Esophagus muscularis mucosa (tissue), 4 donors: ENCODE measurements at regions not wholly inside any gene's neighbourhood (a gene's known extent, or its start where the extent isn't known, plus 50 kb on each side); places are given as distances from the start of the nearest gene placed in this dataset.

Source experiments
- DNase-seq: peaks from one replicate; pipeline ENCODE4 v3.0.0-alpha.2; 2017; ENCODE audit errors: extremely low spot score
- H3K27ac ChIP-seq, 4 donors: fragments of 200-600 bp; sonication (generic); replicated peaks in 1 of 4; 1 replicate in 3 of 4; 2 replicates in 1 of 4; pipeline ENCODE4 v1.5.1; 2016 to 2019; ENCODE audit warnings: mild to moderate bottlenecking in 1 of 4
- H3K27me3 ChIP-seq, 4 donors: fragments of 200-600 bp; sonication (generic); one replicate each; pipeline versions ENCODE4 v1.5.1 to v1.6.0; 2016 to 2019
- H3K36me3 ChIP-seq, 4 donors: fragments of 200-600 bp; sonication (generic); one replicate each; pipeline ENCODE4 v1.5.1; 2016 to 2019
- H3K4me1 ChIP-seq, 4 donors: fragments of 200-600 bp; sonication (generic); one replicate each; pipeline ENCODE4 v1.5.1; 2016 to 2019
- H3K4me3 ChIP-seq, 4 donors: fragments of 200-600 bp; sonication (generic); 1 replicate in 2 of 4; 2 replicates in 2 of 4; pipeline ENCODE4 v1.5.1; 2016 to 2019; ENCODE audit warnings: mild to moderate bottlenecking in 4 of 4, moderate library complexity in 1 of 4
- H3K9me3 ChIP-seq, 4 donors: fragments of 200-600 bp; sonication (generic); 1 replicate in 3 of 4; 2 replicates in 1 of 4; pipeline ENCODE4 v1.5.1; 2016 to 2019
- EP300 ChIP-seq: sonication (generic); formaldehyde crosslinking; IDR thresholded peaks from one replicate; pipeline ENCODE4 v1.6.1; 2017; ENCODE audit warnings: antibody characterized with exemption
- POLR2A ChIP-seq: fragments of 450-650 bp; IDR thresholded peaks from one replicate; pipeline ENCODE4 v1.6.1; 2017; ENCODE audit warnings: antibody characterized with exemption, moderate library complexity, mild to moderate bottlenecking, low read depth
- POLR2AphosphoS5 ChIP-seq, 2 donors: sonication (generic); formaldehyde crosslinking; IDR thresholded peaks; one replicate each; pipeline ENCODE4 v1.6.1; 2017; ENCODE audit warnings: antibody characterized with exemption in 2 of 2
- whole genome bisulfite sequencing: methylation state at CpG from one replicate; pipeline ENCODE4 v1.1.5; 2018; 5-methylcytosine and 5-hydroxymethylcytosine counted together
- intact Hi-C: fragments of 100-400 bp; cut with DNase I; formaldehyde crosslinking; loops from one replicate; pipeline ENCODE4 v1.15.1; 2023
- TF ChIP-seq, protein P1 (sequence below), 3 experiments: fragments of 200-600 bp in 2 of 3; fragments of 450-650 bp in 1 of 3; sonication (generic) in 2 of 3; IDR thresholded peaks; one replicate each; pipeline ENCODE4 v1.5.1; 2017 to 2019; ENCODE audit warnings: antibody characterized with exemption in 3 of 3, mild to moderate bottlenecking in 2 of 3, moderate library complexity in 1 of 3

GRCh38 chr21:16695074-16695473, 817.8 kb upstream of the CXADR start:
- H3K36me3 ChIP-seq = no peaks in the 10 kb centered on the region
- 94% methylated on average over 2 of the region's 2 CpGs for WGBS
- H3K4me3 ChIP-seq = no peak overlapping the region
- H3K4me1 ChIP-seq = no peaks in the 10 kb centered on the region
- H3K9me3 ChIP-seq = peaks cover 0 to 10% (median 0%) of the 10 kb centered on the region in 4 donors
- no peak for TF ChIP-seq EP300
- no peak for TF ChIP-seq POLR2A
- no peak for DNase-seq
- intact Hi-C loops = no loop called here
- no peaks in the 10 kb centered on the region for H3K27me3 ChIP-seq
- no peak overlapping the region for H3K27ac ChIP-seq

- no peaks in the 10 kb centered on the region for H3K9me3 ChIP-seq
- WGBS = 87% methylated on average over 2 of the region's 2 CpGs
- no peak for TF ChIP-seq POLR2AphosphoS5 (IDR thresholded peaks at IDR 0.05)
- no peaks in the 10 kb centered on the region for H3K27me3 ChIP-seq
- H3K36me3 ChIP-seq = no peaks in the 10 kb centered on the region
- peaks cover 0 to 7% (median 2%) of the 10 kb centered on the region in 4 donors for H3K4me1 ChIP-seq
- H3K4me3 ChIP-seq = no peak overlapping the region
- DNase-seq = no peak
- intact Hi-C loops = no loop called here
- no peak overlapping the region for H3K27ac ChIP-seq
These were observed 805.6 kb upstream of the CXADR start for GRCh38 chr21:16707274-16707673.

GRCh38 chr21:16708101-16708835, 804.6 kb upstream of the CXADR start:
- Histone ChIP-seq H3K9me3 (no peaks in the 10 kb centered on the region), H3K4me1 (peaks cover 0 to 7% (median 2%) of the 10 kb centered on the region in 4 donors), H3K36me3 (no peaks in the 10 kb centered on the region), H3K27ac (peak overlapping the region in 2 of 4 donors; percentile 8 to 17), H3K27me3 (no peaks in the 10 kb centered on the region), H3K4me3 (no peak overlapping the region)
- 47% methylated on average over 2 of the region's 2 CpGs for WGBS
- TF ChIP-seq EP300 (no peak), POLR2A (no peak), POLR2AphosphoS5 (IDR thresholded peaks at IDR 0.05) (no peak)
- TF ChIP-seq, protein P1, sequence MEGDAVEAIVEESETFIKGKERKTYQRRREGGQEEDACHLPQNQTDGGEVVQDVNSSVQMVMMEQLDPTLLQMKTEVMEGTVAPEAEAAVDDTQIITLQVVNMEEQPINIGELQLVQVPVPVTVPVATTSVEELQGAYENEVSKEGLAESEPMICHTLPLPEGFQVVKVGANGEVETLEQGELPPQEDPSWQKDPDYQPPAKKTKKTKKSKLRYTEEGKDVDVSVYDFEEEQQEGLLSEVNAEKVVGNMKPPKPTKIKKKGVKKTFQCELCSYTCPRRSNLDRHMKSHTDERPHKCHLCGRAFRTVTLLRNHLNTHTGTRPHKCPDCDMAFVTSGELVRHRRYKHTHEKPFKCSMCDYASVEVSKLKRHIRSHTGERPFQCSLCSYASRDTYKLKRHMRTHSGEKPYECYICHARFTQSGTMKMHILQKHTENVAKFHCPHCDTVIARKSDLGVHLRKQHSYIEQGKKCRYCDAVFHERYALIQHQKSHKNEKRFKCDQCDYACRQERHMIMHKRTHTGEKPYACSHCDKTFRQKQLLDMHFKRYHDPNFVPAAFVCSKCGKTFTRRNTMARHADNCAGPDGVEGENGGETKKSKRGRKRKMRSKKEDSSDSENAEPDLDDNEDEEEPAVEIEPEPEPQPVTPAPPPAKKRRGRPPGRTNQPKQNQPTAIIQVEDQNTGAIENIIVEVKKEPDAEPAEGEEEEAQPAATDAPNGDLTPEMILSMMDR (IDR thresholded peaks at IDR 0.05) = no peak
- intact Hi-C loops = no loop called here
- DNase-seq = no peak

DNA sequence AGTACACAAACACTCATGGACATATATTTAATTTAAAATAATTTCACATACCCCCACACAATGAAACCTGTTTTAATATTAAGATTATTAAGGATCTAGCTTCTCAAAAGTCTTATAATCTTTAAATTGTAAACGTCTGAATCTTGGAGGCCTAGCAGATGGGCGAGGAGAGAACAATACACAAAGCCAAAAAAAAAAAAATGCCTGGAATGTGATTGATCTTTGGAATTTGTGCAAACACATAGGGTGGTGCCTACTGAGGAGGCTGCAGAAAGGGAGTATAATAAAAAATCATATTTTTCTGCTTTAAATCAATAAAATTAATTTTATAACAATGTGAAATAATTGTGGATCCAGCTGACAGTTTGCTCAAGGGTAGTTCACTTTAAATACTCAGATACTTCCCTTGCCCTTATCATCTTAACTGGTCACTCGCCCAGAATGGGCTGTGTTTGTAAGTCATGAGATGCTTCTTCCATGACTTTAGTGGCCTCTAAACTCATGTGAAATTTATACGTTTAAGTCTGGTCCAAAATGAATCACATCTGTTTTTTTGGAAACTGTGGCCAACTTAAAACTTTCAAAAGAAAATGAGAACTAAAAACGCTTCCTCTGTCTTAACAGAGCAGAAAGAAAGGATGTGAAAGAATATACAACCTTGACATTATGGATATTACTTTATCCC, 802.8 kb upstream of the CXADR start:
- no peak for DNase-seq
- no peaks in the 10 kb centered on the region for H3K27me3 ChIP-seq
- peak overlapping the region in 1 of 4 donors; percentile 7 for H3K27ac ChIP-seq
- H3K4me1 ChIP-seq = peaks cover 0 to 7% (median 2%) of the 10 kb centered on the region in 4 donors
- no peak overlapping the region for H3K4me3 ChIP-seq
- TF ChIP-seq POLR2A (no peak), POLR2AphosphoS5 (IDR thresholded peaks at IDR 0.05) (no peak), EP300 (no peak)
- TF ChIP-seq, protein P1 (IDR thresholded peaks at IDR 0.05) = no peak
- 34% methylated on average over 5 of the region's 5 CpGs for WGBS
- H3K9me3 ChIP-seq = no peaks in the 10 kb centered on the region
- no peaks in the 10 kb centered on the region for H3K36me3 ChIP-seq
- intact Hi-C loops = no loop called here

- TF ChIP-seq EP300 = no peak
- no peak for TF ChIP-seq POLR2AphosphoS5 (IDR thresholded peaks at IDR 0.05)
- no peak for TF ChIP-seq POLR2A
- TF ChIP-seq, protein P1 (IDR thresholded peaks at IDR 0.05) = no peak
- intact Hi-C loops = no loop called here
These were observed 801.1 kb upstream of the CXADR start for GRCh38 chr21:16711757-16712156.

More at GRCh38 chr21:16711757-16712156, 801.1 kb upstream of the CXADR start:
- H3K27ac ChIP-seq = no peak overlapping the region
- no peak overlapping the region for H3K4me3 ChIP-seq
- no peaks in the 10 kb centered on the region for H3K36me3 ChIP-seq
- WGBS = 90% methylated on average over 2 of the region's 2 CpGs
- no peaks in the 10 kb centered on the region for H3K9me3 ChIP-seq
- no peak for DNase-seq
- H3K4me1 ChIP-seq = peaks cover 0 to 7% (median 2%) of the 10 kb centered on the region in 4 donors
- H3K27me3 ChIP-seq = no peaks in the 10 kb centered on the region
